ENCODE measurements at regions not wholly inside any gene's neighbourhood (a gene's known extent, or its start where the extent isn't known, plus 50 kb on each side); places are given as distances from the start of the nearest gene placed in this dataset.

- Mint-ChIP-seq H3K36me3 (ENCODE audit: low read depth) (no peaks in the 10 kb centered on the region), H3K27ac (ENCODE audit: unreplicated experiment) (no peak overlapping the region), H3K4me1 (no peaks in the 10 kb centered on the region), H3K9me3 (no peaks in the 10 kb centered on the region), H3K27me3 (ENCODE audit: low read depth) (peaks cover 33% of the 10 kb centered on the region), H3K4me3 (no peak overlapping the region)
- no peak for TF ChIP-seq CTCF (conservative IDR thresholded peaks at IDR 0.05)
- DNase-seq (ENCODE audit: low read depth, low spot score): no peak
Observed at GRCh38 chr17:31674717-31675349, 184.2 kb downstream of the COPRS start.

- Mint-ChIP-seq H3K9me3 (no peaks in the 10 kb centered on the region), H3K36me3 (ENCODE audit: low read depth) (no peaks in the 10 kb centered on the region), H3K4me1 (no peaks in the 10 kb centered on the region), H3K27me3 (ENCODE audit: low read depth) (peaks cover 38% of the 10 kb centered on the region), H3K27ac (ENCODE audit: unreplicated experiment) (no peak overlapping the region), H3K4me3 (no peak overlapping the region)
- DNase-seq (ENCODE audit: low read depth, low spot score): no peak
- TF ChIP-seq CTCF (conservative IDR thresholded peaks at IDR 0.05): no peak
Observed at GRCh38 chr17:31674305-31674704, 184.7 kb downstream of the COPRS start.

GRCh38 chr17:31673076-31673475 lies 186.0 kb downstream of the COPRS start:
- no peak for TF ChIP-seq CTCF (conservative IDR thresholded peaks at IDR 0.05)
- no peak for DNase-seq (ENCODE audit: low read depth, low spot score)
- Mint-ChIP-seq H3K4me3 (no peak overlapping the region), H3K36me3 (ENCODE audit: low read depth) (no peaks in the 10 kb centered on the region), H3K9me3 (peaks cover 2% of the 10 kb centered on the region), H3K4me1 (no peaks in the 10 kb centered on the region), H3K27ac (ENCODE audit: unreplicated experiment) (no peak overlapping the region), H3K27me3 (ENCODE audit: low read depth) (peaks cover 47% of the 10 kb centered on the region)

GRCh38 chr17:31672161-31672819 lies 186.8 kb downstream of the COPRS start:
- Mint-ChIP-seq H3K4me1 (no peaks in the 10 kb centered on the region), H3K27ac (ENCODE audit: unreplicated experiment) (no peak overlapping the region), H3K27me3 (ENCODE audit: low read depth) (peaks cover 55% of the 10 kb centered on the region), H3K9me3 (peaks cover 3% of the 10 kb centered on the region), H3K4me3 (no peak overlapping the region), H3K36me3 (ENCODE audit: low read depth) (no peaks in the 10 kb centered on the region)
- no peak for TF ChIP-seq CTCF (conservative IDR thresholded peaks at IDR 0.05)
- DNase-seq (ENCODE audit: low read depth, low spot score): no peak

- Mint-ChIP-seq H3K36me3 (ENCODE audit: low read depth) (peaks cover 4% of the 10 kb centered on the region), H3K9me3 (peaks cover 15% of the 10 kb centered on the region), H3K27me3 (ENCODE audit: low read depth) (peaks cover 30% of the 10 kb centered on the region), H3K4me3 (no peak overlapping the region), H3K4me1 (no peaks in the 10 kb centered on the region), H3K27ac (ENCODE audit: unreplicated experiment) (no peak overlapping the region)
- no peak for TF ChIP-seq CTCF (conservative IDR thresholded peaks at IDR 0.05)
- DNase-seq (ENCODE audit: low read depth, low spot score): no peak
Observed at GRCh38 chr17:31663576-31663975, 195.5 kb downstream of the COPRS start.
